DOHH2 (cell line): ENCODE measurements at regions not wholly inside any gene's neighbourhood (a gene's known extent, or its start where the extent isn't known, plus 50 kb on each side); places are given as distances from the start of the nearest gene placed in this dataset.
"Not testable (repeated sequence)": the region's sequence is repeated elsewhere in the genome, so short reads cannot be mapped to it uniquely, and the experiment has no call there.

Source experiments
- CTCF ChIP-seq: fragments of 200-600 bp; sonication (generic); IDR thresholded peaks from one replicate; pipeline ENCODE4 v1.5.1; 2014; ENCODE audit warnings: antibody characterized with exemption, mild to moderate bottlenecking, low read depth, low read length; ENCODE audit not compliant: poor library complexity, severe bottlenecking
- EZH2phosphoT487 ChIP-seq: fragments of 200-600 bp; sonication (generic); IDR thresholded peaks from 2 replicates; pipeline ENCODE4 v1.6.1; 2017; ENCODE audit warnings: borderline replicate concordance, mild to moderate bottlenecking, antibody characterized with exemption, low read length, moderate library complexity, mixed read lengths

- TF ChIP-seq CTCF, EZH2phosphoT487: not testable (repeated sequence)
Observed at GRCh38 chr1:147423100-147423827, 118.0 kb upstream of the BCL9 start.
